OCI-M2 (cell line): ENCODE measurements at regions not wholly inside any gene's neighbourhood (a gene's known extent, or its start where the extent isn't known, plus 50 kb on each side); places are given as distances from the start of the nearest gene placed in this dataset.

ENCODE experiments used
- DNase-seq: peaks from one replicate; lab custom pipeline; 2025; ENCODE audit not compliant: unreplicated experiment; lab: John Stamatoyannopoulos, UW

DNA sequence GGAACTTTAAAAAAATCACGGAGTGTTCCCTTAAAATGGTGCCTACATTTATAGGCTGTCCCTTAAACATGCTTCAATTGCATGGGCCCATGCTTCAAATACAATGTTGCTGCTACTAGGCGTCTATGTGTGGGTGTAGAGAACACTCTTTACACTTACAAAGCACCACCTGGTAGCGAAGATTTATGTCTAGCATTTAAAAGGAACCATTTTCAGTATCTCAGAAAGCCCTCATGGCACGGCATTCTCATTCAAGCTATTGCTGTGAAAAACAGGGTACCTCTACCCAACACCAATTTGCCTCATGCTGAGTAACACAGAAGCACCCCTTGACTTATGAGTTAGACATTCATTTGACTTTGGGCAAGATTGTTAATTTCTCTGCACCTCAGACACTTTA lies 112.9 kb upstream of the CNTNAP5 start:
- no peak for DNase-seq

GRCh38 chr2:123913143-123913735 lies 111.8 kb upstream of the CNTNAP5 start:
- no peak for DNase-seq

DNA sequence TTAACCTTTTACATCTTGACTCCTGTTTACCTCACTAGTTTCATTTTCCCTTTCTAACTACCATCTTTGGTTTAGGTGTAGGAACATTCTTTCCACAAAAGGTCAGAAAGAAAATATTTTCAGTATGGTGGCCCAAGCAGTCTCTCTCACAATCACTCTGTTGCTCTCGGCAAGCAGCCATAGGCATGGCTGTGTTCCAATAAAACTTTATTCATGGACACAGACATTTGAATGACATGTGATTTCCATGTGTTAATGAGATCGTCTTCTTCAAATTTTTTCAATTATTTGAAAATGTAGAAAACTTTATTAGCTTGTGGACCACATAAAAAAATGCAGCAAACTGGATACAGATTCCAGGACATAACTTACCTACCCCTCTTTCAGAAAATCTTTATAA lies 109.7 kb upstream of the CNTNAP5 start:
- DNase-seq: no peak

GRCh38 chr2:123916051-123916450 lies 109.0 kb upstream of the CNTNAP5 start:
- DNase-seq: no peak

- DNase-seq: no peak
Measured at GRCh38 chr2:123916531-123916930, 108.6 kb upstream of the CNTNAP5 start.

GRCh38 chr2:123917241-123917640 lies 107.8 kb upstream of the CNTNAP5 start:
- DNase-seq: no peak

DNA sequence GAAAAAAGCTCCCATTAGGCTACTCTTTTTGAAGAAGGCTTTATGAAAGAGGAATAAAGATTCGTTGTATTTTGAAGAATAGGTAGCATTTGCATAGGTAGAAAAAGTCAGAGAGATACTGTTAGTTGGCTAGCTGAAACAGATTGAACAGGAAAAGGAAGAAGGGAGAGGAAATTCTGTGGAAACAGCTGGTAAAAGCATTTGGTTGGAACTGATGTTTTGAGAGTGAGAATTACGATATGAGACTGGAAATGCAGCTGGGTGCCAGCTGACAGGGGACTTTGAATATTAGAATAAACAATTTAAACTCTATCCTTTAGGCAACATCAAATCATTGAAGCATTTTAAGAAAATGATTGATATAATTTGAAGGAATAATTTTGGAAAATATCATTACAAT lies 96.7 kb upstream of the CNTNAP5 start:
- no peak for DNase-seq

- no peak for DNase-seq
Measured at GRCh38 chr2:123935405-123935804, 89.7 kb upstream of the CNTNAP5 start.

DNA sequence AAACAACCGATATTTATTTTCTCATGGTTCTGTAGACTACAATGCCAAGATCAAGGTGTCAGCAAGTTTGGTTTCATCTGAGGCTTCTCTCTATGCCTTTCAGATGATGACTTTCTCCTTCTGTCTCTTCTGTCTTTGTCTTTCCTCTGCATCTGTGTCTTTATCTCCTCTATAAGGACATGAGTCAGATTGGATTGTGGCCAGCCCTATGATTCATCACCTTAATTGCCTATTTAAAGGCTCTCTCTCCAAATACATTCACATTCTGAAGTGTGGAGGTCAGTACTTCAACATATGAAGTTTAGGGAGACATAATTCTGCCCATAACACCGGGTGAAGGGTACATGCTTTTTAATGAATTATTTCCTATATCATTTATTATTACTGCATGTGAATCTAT lies 71.2 kb upstream of the CNTNAP5 start:
- no peak for DNase-seq

GRCh38 chr2:123958011-123958410 lies 67.1 kb upstream of the CNTNAP5 start:
- no peak for DNase-seq

DNA sequence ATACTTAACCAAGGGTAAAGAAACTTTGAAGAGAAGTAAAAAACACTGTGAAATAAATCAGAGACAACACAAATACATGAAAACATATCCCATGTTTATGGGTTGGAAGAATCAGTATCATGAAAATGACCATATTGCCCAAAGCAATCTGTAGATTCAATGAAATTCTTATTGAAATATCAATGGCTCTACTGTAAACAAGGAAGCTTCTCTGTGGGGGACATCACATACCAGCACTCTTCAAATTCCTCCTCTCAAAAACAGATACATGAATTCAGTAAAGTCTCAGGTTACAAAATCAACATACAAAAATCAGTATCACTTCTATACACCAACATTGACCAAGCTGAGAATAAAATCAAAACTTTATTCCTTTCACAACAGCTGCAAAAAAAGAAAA lies 63.5 kb upstream of the CNTNAP5 start:
- DNase-seq: no peak

- no peak for DNase-seq
Measured at GRCh38 chr2:123971564-123972318, 53.3 kb upstream of the CNTNAP5 start.
